BLaER1 treated with 17β-estradiol and CSF1 and Interleukin-3, amounts not matched to agents 10 nM and 100 nM (cell line): ENCODE measurements at regions not wholly inside any gene's neighbourhood (a gene's known extent, or its start where the extent isn't known, plus 50 kb on each side); places are given as distances from the start of the nearest gene placed in this dataset.

Experiments used
- H3K27ac ChIP-seq, 11 experiments: shearing (Covaris generic); formaldehyde crosslinking; 2 replicates each; pipeline ENCODE4 v1.8.1; 2022
- H3K27me3 ChIP-seq, 11 experiments: shearing (Covaris generic); formaldehyde crosslinking; 2 replicates each; pipeline ENCODE4 v1.8.1; 2022
- H3K36me3 ChIP-seq, 11 experiments: shearing (Covaris generic); formaldehyde crosslinking; 2 replicates each; pipeline ENCODE4 v1.8.1; 2022
- H3K4me1 ChIP-seq, 10 experiments: shearing (Covaris generic); formaldehyde crosslinking; 2 replicates each; pipeline ENCODE4 v1.8.1; 2022
- H3K4me2 ChIP-seq, 11 experiments: shearing (Covaris generic); formaldehyde crosslinking; 2 replicates each; pipeline ENCODE4 v1.8.1; 2022
- H3K4me3 ChIP-seq, 10 experiments: shearing (Covaris generic); formaldehyde crosslinking; 2 replicates each; pipeline ENCODE4 v1.8.1; 2022
- H3K9ac ChIP-seq, 11 experiments: shearing (Covaris generic); formaldehyde crosslinking; 2 replicates each; pipeline ENCODE4 v1.8.1; 2022
- H3K9me3 ChIP-seq, 11 experiments: shearing (Covaris generic); formaldehyde crosslinking; replicated peaks in 1 of 11; 2 replicates each; pipeline ENCODE4 v1.8.1; 2022
- H4K20me1 ChIP-seq, 11 experiments: shearing (Covaris generic); formaldehyde crosslinking; 2 replicates each; pipeline ENCODE4 v1.8.1; 2022
- Cebpa-rat ChIP-seq, 11 experiments: shearing (Covaris generic); IDR thresholded peaks; 2 replicates each; pipeline ENCODE4 v1.8.1; 2022

GRCh38 chr1:199170711-199171110 is 531.9 kb downstream of the PTPRC start:
- peaks cover 8 to 27% (median 19%) of the 10 kb centered on the region in 10 experiments; a peak in 17 of 20 replicates for H3K4me1 ChIP-seq
- no peak overlapping the region for H3K4me2 ChIP-seq
- no peak overlapping the region for H3K4me3 ChIP-seq
- no peak overlapping the region for H3K27ac ChIP-seq
- H3K9me3 ChIP-seq = peaks cover 0 to 4% (median 0%) of the 10 kb centered on the region in 11 experiments; a peak in 1 of 22 replicates
- no peaks in the 10 kb centered on the region for H4K20me1 ChIP-seq
- H3K36me3 ChIP-seq = no peaks in the 10 kb centered on the region
- TF ChIP-seq Cebpa-rat (IDR thresholded peaks at IDR 0.05) = no peak
- no peaks in the 10 kb centered on the region for H3K27me3 ChIP-seq
- no peak overlapping the region for H3K9ac ChIP-seq

GRCh38 chr1:199172171-199173124 is 533.6 kb downstream of the PTPRC start:
- Histone ChIP-seq H3K9me3 (peaks cover 0 to 4% (median 0%) of the 10 kb centered on the region in 11 experiments; a peak in 1 of 22 replicates), H3K36me3 (no peaks in the 10 kb centered on the region), H3K9ac (no peak overlapping the region), H3K4me1 (peaks cover 8 to 27% (median 19%) of the 10 kb centered on the region in 10 experiments; a peak in 17 of 20 replicates), H3K27me3 (no peaks in the 10 kb centered on the region), H3K4me2 (peak overlapping the region in 6 of 11 experiments; percentile 4 to 74 (median 42); a peak in 5 of 22 replicates), H3K4me3 (no peak overlapping the region), H4K20me1 (no peaks in the 10 kb centered on the region), H3K27ac (no peak overlapping the region)
- no peak for TF ChIP-seq Cebpa-rat (IDR thresholded peaks at IDR 0.05)

GRCh38 chr1:199173356-199173755 is 534.5 kb downstream of the PTPRC start:
- Histone ChIP-seq H4K20me1 (no peaks in the 10 kb centered on the region), H3K9me3 (peaks cover 0 to 4% (median 0%) of the 10 kb centered on the region in 11 experiments; a peak in 1 of 22 replicates), H3K27ac (0 out of 22 replicates have a peak overlapping the region, but pooled peaks of 1 of the 11 experiments have one; percentile 7), H3K4me3 (no peak overlapping the region), H3K9ac (no peak overlapping the region), H3K36me3 (no peaks in the 10 kb centered on the region), H3K4me2 (peak overlapping the region in 9 of 11 experiments; percentile 20 to 74 (median 53); a peak in 14 of 22 replicates), H3K27me3 (no peaks in the 10 kb centered on the region), H3K4me1 (peaks cover 8 to 26% (median 19%) of the 10 kb centered on the region in 10 experiments; a peak in 17 of 20 replicates)
- no peak for TF ChIP-seq Cebpa-rat (IDR thresholded peaks at IDR 0.05)

DNA sequence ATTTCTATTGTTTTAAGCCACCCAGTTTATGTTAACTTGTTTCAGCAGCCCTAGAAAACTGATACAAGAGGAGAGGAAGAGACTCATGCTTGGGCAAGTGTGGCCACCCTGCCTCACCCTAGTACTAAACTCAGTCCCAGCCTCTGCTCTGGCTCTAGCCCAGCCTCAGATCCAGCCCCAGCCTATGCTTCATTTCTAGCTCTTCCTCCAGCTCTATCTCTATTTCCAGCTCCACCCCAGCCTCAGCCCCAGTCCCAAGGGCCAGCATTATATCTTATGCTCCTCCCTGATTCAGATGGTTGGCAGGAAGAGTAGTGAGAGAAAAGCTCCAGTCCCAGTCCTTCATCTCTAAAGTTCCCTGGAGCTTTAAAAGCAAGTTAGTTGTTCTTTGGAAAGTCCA is 535.5 kb downstream of the PTPRC start:
- Histone ChIP-seq H3K4me2 (peak overlapping the region in 8 of 11 experiments; percentile 20 to 74 (median 53); a peak in 14 of 22 replicates), H3K9me3 (peaks cover 0 to 4% (median 0%) of the 10 kb centered on the region in 11 experiments; a peak in 1 of 22 replicates), H3K9ac (no peak overlapping the region), H3K27ac (no peak overlapping the region), H3K4me1 (peaks cover 8 to 24% (median 18%) of the 10 kb centered on the region in 10 experiments; a peak in 16 of 20 replicates), H3K4me3 (no peak overlapping the region), H4K20me1 (no peaks in the 10 kb centered on the region), H3K36me3 (no peaks in the 10 kb centered on the region), H3K27me3 (no peaks in the 10 kb centered on the region)
- TF ChIP-seq Cebpa-rat (IDR thresholded peaks at IDR 0.05) = no peak

DNA sequence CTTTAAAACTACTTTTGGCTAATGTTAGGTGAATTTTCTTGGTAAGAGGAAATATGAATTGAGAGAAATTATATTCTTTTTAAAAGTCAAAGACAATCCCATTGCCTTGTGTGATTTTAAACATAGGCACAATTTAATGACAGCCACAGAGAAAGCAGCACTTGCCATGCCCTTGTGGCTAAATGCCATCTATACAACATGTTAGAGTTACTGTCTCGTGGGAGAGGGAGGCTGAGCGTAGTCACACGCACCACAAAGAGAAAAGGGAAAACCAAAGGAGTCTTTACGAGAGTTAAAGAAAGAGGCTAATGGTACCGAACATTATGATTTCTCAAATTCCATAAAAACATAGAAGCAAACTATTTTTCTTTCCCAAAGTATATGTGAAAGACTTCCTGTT is 537.9 kb downstream of the PTPRC start:
- no peak for TF ChIP-seq Cebpa-rat (IDR thresholded peaks at IDR 0.05)
- Histone ChIP-seq H3K4me2 (peak overlapping the region in 2 of 11 experiments; percentile 7 to 14; a peak in 2 of 22 replicates), H3K9ac (no peak overlapping the region), H3K36me3 (no peaks in the 10 kb centered on the region), H3K27me3 (no peaks in the 10 kb centered on the region), H3K27ac (no peak overlapping the region), H3K9me3 (peaks cover 0 to 4% (median 0%) of the 10 kb centered on the region in 11 experiments; a peak in 1 of 22 replicates), H4K20me1 (no peaks in the 10 kb centered on the region), H3K4me3 (no peak overlapping the region), H3K4me1 (peaks cover 8 to 32% (median 21%) of the 10 kb centered on the region in 10 experiments; a peak in 16 of 20 replicates)

- Histone ChIP-seq H3K36me3 (no peaks in the 10 kb centered on the region), H3K4me2 (no peak overlapping the region), H4K20me1 (no peaks in the 10 kb centered on the region), H3K27ac (no peak overlapping the region), H3K9me3 (peaks cover 0 to 2% (median 0%) of the 10 kb centered on the region in 11 experiments; a peak in 1 of 22 replicates), H3K4me3 (no peak overlapping the region), H3K9ac (no peak overlapping the region), H3K4me1 (peaks cover 8 to 37% (median 24%) of the 10 kb centered on the region in 10 experiments; a peak in 16 of 20 replicates), H3K27me3 (no peaks in the 10 kb centered on the region)
- no peak for TF ChIP-seq Cebpa-rat (IDR thresholded peaks at IDR 0.05)
Observed at GRCh38 chr1:199177241-199177640, 538.4 kb downstream of the PTPRC start.

- Histone ChIP-seq H3K27ac (no peak overlapping the region), H3K4me2 (no peak overlapping the region), H3K9me3 (no peaks in the 10 kb centered on the region), H3K4me1 (peaks cover 0 to 29% (median 19%) of the 10 kb centered on the region in 10 experiments; a peak in 15 of 20 replicates), H4K20me1 (no peaks in the 10 kb centered on the region), H3K4me3 (no peak overlapping the region), H3K27me3 (no peaks in the 10 kb centered on the region), H3K9ac (no peak overlapping the region), H3K36me3 (no peaks in the 10 kb centered on the region)
- TF ChIP-seq Cebpa-rat (IDR thresholded peaks at IDR 0.05) = no peak
Observed at GRCh38 chr1:199178646-199179045, 539.8 kb downstream of the PTPRC start.

DNA sequence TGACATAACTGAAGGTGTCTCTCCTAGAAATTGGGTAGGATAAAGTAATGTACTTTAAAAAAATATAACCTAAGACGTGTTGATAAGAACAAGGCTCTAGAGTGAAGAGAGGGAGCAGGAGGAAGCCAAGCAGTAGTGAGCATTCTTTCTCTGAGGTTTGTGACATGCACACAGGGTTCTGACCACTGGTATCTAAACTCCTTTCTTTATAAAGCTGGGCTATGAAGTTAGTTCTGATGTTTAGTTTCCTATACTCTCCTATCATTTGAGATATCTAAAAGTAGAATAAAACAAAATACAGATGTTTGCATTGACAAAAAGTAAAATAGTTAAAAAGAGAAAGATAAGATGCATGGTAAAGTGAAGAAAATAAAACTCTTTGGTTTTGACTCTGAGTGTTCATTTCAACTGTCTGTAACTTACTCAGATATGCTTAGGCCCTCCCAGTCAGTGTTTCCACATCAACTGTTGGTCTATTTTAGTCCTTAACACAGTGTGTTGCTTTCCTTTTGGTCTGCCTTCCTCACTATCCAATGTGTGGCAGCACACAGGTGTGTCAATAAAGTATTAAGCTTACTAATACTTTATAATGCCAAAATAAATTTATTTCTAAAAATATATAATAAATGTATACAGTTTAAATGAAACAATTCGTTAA is 543.5 kb downstream of the PTPRC start:
- H3K4me3 ChIP-seq = no peak overlapping the region
- no peaks in the 10 kb centered on the region for H3K36me3 ChIP-seq
- no peak for TF ChIP-seq Cebpa-rat (IDR thresholded peaks at IDR 0.05)
- H3K9me3 ChIP-seq = no peaks in the 10 kb centered on the region
- H3K27ac ChIP-seq = peak overlapping the region in 5 of 11 experiments; percentile 2 to 52 (median 28); a peak in 6 of 22 replicates
- no peaks in the 10 kb centered on the region for H3K27me3 ChIP-seq
- H3K4me2 ChIP-seq = peak overlapping the region in 6 of 11 experiments; percentile 28 to 62 (median 40); a peak in 10 of 22 replicates
- H4K20me1 ChIP-seq = no peaks in the 10 kb centered on the region
- peak overlapping the region in 2 of 11 experiments; percentile 6 to 27; a peak in 3 of 22 replicates for H3K9ac ChIP-seq
- peaks cover 0 to 18% (median 10%) of the 10 kb centered on the region in 10 experiments; a peak in 10 of 20 replicates for H3K4me1 ChIP-seq
